Activated T-helper 17 cell treated with anti-CD3 and anti-CD28 coated beads, Interleukin-2, amount 50 U/mL, for 72 hours (primary cell): ENCODE measurements at regions not wholly inside any gene's neighbourhood (a gene's known extent, or its start where the extent isn't known, plus 50 kb on each side); places are given as distances from the start of the nearest gene placed in this dataset.

Experiments used
- ATAC-seq: fragments of 150-1000 bp; cut with Tn5 transposase; replicated peaks from 2 replicates; pipeline ENCODE4 v1.10.0; 2021; ENCODE audit warnings: mild to moderate bottlenecking, moderate library complexity
- H3K27ac Mint-ChIP-seq: one replicate; pipeline ENCODE4 v1.8.0; 2022; ENCODE audit warnings: mixed read lengths
- H3K27me3 Mint-ChIP-seq: one replicate; pipeline ENCODE4 v1.8.0; 2022; ENCODE audit warnings: mixed read lengths
- H3K36me3 Mint-ChIP-seq: one replicate; pipeline ENCODE4 v1.8.0; 2022; ENCODE audit warnings: low read depth, mild to moderate bottlenecking, mixed read lengths
- H3K4me1 Mint-ChIP-seq: one replicate; pipeline ENCODE4 v1.8.0; 2022; ENCODE audit warnings: mixed read lengths
- H3K4me3 Mint-ChIP-seq: one replicate; pipeline ENCODE4 v1.8.0; 2022; ENCODE audit warnings: mild to moderate bottlenecking, mixed read lengths
- H3K9me3 Mint-ChIP-seq: one replicate; pipeline ENCODE4 v1.8.0; 2022; ENCODE audit warnings: mixed read lengths

DNA sequence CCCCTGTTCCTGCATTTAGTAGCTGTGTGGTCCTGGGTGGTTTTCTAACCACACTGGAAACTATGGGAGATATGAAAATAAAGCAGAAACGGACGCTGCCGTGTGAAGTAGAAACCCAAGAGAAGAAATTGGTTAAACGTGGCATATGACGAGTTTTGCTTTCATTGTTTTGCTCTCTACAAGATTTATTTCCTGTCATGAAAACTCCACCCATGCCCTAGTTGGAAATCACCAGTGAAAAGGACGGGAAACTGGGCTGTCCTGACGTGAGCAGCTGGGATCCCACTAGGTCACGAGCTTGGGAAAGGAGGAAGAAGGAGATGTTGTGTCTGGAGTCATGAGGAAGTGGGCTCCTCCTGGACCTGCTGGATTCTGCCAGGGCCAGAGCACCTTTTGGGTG, 120.8 kb upstream of the GADD45A start:
- Mint-ChIP-seq H3K27ac (peak overlapping the region; percentile 80), H3K9me3 (no peaks in the 10 kb centered on the region), H3K27me3 (no peaks in the 10 kb centered on the region), H3K36me3 (no peaks in the 10 kb centered on the region), H3K4me1 (peaks cover 9% of the 10 kb centered on the region), H3K4me3 (peak overlapping the region; percentile 52)
- peak; percentile 73 for ATAC-seq

- H3K27ac Mint-ChIP-seq, result no peak overlapping the region
- no peaks in the 10 kb centered on the region for H3K36me3 Mint-ChIP-seq
- H3K4me3 Mint-ChIP-seq, result no peak overlapping the region
- no peaks in the 10 kb centered on the region for H3K27me3 Mint-ChIP-seq
- ATAC-seq, result no peak
- H3K9me3 Mint-ChIP-seq, result no peaks in the 10 kb centered on the region
- H3K4me1 Mint-ChIP-seq, result peaks cover 9% of the 10 kb centered on the region
Observed at GRCh38 chr1:67566803-67567377, 118.1 kb upstream of the GADD45A start.

DNA sequence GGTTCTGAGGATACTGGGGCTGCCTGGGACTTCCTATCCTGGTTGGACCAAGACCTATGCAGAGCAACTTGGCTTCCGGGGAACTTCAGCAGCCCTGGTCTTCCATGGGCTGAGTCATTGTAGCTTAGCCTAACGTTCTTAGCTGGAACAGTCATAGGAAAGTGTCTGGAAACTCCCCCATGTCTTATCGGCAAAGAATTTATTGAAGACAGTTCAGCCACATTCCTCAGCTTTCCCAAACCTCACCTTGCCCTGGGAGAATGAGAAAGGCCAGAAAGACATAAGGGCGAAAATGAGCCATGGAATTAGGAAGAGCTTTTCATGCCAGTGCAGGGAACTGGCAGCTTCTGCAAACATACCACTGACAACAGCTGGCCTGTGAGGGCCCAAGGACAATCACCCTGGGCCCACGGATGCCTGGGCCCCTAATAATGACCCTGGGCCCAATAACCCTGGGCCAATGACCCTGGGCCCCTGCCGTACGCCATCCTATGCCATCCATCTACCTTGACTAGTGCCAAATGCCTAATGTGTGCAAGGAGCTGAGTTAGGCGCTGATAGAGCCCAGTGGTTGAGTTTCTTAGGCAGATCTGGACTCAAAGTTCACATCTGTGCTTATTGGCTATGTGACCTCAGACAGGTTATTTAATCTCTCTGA, 114.4 kb upstream of the GADD45A start:
- no peaks in the 10 kb centered on the region for H3K4me1 Mint-ChIP-seq
- no peak overlapping the region for H3K4me3 Mint-ChIP-seq
- H3K27me3 Mint-ChIP-seq, result peaks cover 4% of the 10 kb centered on the region
- no peak for ATAC-seq
- H3K9me3 Mint-ChIP-seq, result no peaks in the 10 kb centered on the region
- no peak overlapping the region for H3K27ac Mint-ChIP-seq
- no peaks in the 10 kb centered on the region for H3K36me3 Mint-ChIP-seq

DNA sequence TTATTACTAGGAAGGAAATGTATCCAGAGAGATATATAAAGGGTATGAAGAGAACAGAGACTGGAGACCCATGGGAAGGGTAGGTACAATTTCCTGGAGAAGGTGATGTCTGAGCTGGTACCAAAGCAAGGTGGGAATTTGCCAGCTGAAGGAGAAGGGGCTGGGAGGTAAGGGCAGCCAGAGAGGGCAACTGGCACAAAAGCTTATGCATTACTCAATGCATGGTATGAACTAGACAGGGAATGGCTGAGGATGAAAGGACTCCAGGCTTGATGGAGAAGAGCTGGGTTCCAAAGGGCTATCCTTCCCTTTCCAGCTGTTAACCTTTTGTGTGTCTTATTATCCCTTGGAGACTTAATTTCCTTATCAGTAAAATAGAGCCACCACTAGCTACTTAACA, 113.6 kb upstream of the GADD45A start:
- Mint-ChIP-seq H3K27me3 (peaks cover 4% of the 10 kb centered on the region), H3K27ac (no peak overlapping the region), H3K9me3 (no peaks in the 10 kb centered on the region), H3K4me1 (no peaks in the 10 kb centered on the region), H3K36me3 (no peaks in the 10 kb centered on the region), H3K4me3 (no peak overlapping the region)
- no peak for ATAC-seq

DNA sequence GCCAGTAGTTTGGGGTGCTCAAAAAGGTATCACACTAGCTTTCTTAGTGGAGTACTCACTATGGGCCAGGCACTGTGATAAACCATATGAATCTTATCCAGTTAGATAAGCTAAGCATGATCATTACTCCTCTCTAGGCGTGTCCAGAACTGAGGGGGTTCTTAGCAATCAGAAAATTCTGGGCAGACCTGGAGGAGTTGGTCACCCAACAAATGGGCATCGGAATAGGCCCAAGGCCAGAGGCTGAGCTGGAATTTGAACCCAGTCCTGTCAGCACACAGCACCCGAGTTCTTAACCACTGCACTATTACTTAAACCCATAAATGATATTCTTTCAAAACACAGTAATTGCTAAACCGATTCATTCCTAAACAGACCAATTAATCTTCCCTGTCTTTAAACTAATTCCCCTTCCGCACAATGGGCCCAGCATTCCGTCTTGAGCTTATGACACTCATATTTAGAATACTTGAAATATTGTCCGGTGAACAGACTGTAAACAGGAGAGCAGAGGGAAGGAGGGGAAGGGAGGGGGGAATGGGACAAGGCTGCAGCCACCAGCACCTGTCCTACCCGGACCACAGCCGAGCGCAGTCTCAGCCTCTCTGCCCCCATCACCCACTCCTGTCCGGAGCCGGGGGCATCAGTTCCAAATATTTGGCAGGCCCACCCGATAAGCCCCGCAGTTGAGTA, 113.0 kb upstream of the GADD45A start:
- H3K36me3 Mint-ChIP-seq, result no peaks in the 10 kb centered on the region
- no peak overlapping the region for H3K4me3 Mint-ChIP-seq
- peaks cover 4% of the 10 kb centered on the region for H3K27me3 Mint-ChIP-seq
- H3K27ac Mint-ChIP-seq, result no peak overlapping the region
- H3K4me1 Mint-ChIP-seq, result no peaks in the 10 kb centered on the region
- no peaks in the 10 kb centered on the region for H3K9me3 Mint-ChIP-seq
- ATAC-seq, result no peak

DNA sequence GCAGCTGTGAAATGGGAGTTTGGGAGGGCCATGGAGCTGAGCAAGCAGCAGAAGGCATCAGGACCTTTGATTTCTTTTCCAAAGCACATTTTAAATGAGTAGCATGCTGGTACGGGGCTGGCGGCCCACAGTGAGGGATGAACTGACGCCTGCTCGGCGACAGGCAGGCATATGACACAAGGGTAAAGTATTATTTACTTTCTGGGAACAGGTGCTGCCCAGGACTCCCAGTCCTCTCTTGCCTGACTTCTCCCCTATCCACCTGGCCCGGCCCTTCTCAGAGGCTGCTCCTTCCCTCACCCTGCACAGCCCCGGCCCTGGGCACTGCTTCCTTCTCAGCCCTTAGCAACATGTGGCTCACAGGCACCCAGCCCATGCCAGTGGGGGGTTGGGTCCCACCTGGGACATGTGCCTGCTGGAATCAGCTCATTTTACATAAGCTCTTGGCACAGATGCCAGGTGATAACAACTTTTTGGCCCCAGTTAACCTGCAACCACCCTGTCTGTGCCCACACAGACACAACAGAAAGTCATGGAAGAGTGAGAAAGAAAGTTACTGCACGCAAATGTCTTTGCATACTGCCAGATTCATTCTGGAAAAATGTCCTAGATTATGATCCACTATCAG, 112.3 kb upstream of the GADD45A start:
- H3K27ac Mint-ChIP-seq, result no peak overlapping the region
- no peaks in the 10 kb centered on the region for H3K4me1 Mint-ChIP-seq
- H3K36me3 Mint-ChIP-seq, result no peaks in the 10 kb centered on the region
- no peak for ATAC-seq
- no peak overlapping the region for H3K4me3 Mint-ChIP-seq
- no peaks in the 10 kb centered on the region for H3K9me3 Mint-ChIP-seq
- H3K27me3 Mint-ChIP-seq, result peaks cover 4% of the 10 kb centered on the region

DNA sequence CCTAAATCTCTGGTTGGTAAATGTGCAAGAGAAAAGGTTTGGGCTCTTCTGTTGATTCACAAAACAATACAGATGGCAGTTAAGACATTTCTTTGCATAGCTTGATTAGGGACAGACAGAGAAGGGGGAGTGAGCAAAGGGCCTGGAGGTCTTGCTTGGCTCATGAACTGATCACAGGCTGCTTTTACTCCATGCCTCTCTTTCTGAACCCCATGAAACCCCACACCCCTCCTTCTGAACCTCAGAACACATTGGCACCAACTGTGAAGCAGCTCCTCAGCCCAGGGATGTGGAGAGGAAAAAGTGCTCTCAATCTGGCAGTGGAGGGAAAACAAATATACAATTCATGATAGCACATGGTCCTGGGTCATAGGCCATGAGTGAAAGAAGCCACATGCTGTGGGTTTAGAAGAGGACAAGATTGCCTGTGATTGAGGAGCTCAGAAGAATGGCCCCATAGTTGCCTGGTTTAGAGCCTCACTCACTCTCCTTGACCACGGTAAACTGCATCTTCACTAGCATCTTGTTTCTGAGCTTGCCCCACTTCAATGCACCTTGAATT, 111.6 kb upstream of the GADD45A start:
- Mint-ChIP-seq H3K36me3 (no peaks in the 10 kb centered on the region), H3K4me3 (no peak overlapping the region), H3K27me3 (peaks cover 4% of the 10 kb centered on the region), H3K4me1 (no peaks in the 10 kb centered on the region), H3K9me3 (no peaks in the 10 kb centered on the region), H3K27ac (no peak overlapping the region)
- ATAC-seq, result no peak

DNA sequence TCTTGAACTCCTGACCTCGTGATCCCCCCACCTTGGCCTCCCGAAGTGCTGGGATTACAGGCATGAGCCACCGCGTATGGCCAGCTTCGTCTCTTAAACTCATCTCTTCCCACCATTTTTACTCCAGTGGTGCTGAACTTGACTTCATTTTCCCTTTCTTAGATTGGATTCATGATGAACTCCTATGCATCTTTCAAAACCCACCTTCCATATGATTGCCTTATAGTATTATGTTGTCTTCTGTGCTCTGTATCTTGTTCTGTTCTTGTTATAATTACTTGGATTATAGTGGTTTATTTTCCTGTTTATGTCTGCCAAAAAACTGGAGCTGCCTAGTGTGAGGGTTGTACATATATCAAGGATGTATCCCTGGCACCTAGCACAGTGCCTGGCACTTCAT, 110.8 kb upstream of the GADD45A start:
- Mint-ChIP-seq H3K36me3 (no peaks in the 10 kb centered on the region), H3K27ac (peak overlapping the region; percentile 9), H3K9me3 (no peaks in the 10 kb centered on the region), H3K27me3 (peaks cover 4% of the 10 kb centered on the region), H3K4me3 (no peak overlapping the region), H3K4me1 (no peaks in the 10 kb centered on the region)
- ATAC-seq, result no peak

- ATAC-seq, result no peak
- Mint-ChIP-seq H3K27ac (no peak overlapping the region), H3K27me3 (peaks cover 4% of the 10 kb centered on the region), H3K4me3 (no peak overlapping the region), H3K36me3 (no peaks in the 10 kb centered on the region), H3K9me3 (no peaks in the 10 kb centered on the region), H3K4me1 (no peaks in the 10 kb centered on the region)
Observed at GRCh38 chr1:67575861-67576260, 109.1 kb upstream of the GADD45A start.

GRCh38 chr1:67576474-67576873, 108.5 kb upstream of the GADD45A start:
- H3K27me3 Mint-ChIP-seq, result peaks cover 4% of the 10 kb centered on the region
- no peaks in the 10 kb centered on the region for H3K36me3 Mint-ChIP-seq
- no peaks in the 10 kb centered on the region for H3K9me3 Mint-ChIP-seq
- no peak for ATAC-seq
- H3K4me3 Mint-ChIP-seq, result no peak overlapping the region
- no peaks in the 10 kb centered on the region for H3K4me1 Mint-ChIP-seq
- no peak overlapping the region for H3K27ac Mint-ChIP-seq

DNA sequence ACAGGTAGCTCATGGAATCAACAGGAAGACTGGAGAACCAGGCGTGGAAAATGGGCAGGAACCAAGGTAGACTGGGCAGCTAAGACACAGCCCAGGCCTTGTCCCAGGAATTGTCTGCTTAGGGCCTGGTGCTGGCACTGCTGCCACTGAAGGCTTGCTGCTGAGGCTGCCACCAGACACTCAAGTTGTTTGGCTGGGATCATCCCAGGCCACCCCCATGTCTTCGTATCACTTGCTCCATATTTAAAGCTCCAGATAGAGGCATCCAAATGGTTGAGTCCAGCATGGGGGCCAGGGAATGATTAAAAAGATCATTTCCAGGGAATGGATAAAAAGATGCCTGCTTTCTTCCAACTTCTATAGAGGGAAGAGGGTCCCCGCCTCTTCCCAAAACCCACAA, 107.4 kb upstream of the GADD45A start:
- peaks cover 4% of the 10 kb centered on the region for H3K27me3 Mint-ChIP-seq
- no peaks in the 10 kb centered on the region for H3K4me1 Mint-ChIP-seq
- no peak overlapping the region for H3K4me3 Mint-ChIP-seq
- H3K9me3 Mint-ChIP-seq, result no peaks in the 10 kb centered on the region
- ATAC-seq, result no peak
- no peak overlapping the region for H3K27ac Mint-ChIP-seq
- H3K36me3 Mint-ChIP-seq, result no peaks in the 10 kb centered on the region

GRCh38 chr1:67578397-67579020, 106.5 kb upstream of the GADD45A start:
- Mint-ChIP-seq H3K4me3 (no peak overlapping the region), H3K27me3 (peaks cover 4% of the 10 kb centered on the region), H3K36me3 (no peaks in the 10 kb centered on the region), H3K27ac (no peak overlapping the region), H3K9me3 (no peaks in the 10 kb centered on the region), H3K4me1 (no peaks in the 10 kb centered on the region)
- no peak for ATAC-seq

GRCh38 chr1:67579623-67580394, 105.2 kb upstream of the GADD45A start:
- no peaks in the 10 kb centered on the region for H3K9me3 Mint-ChIP-seq
- H3K27me3 Mint-ChIP-seq, result no peaks in the 10 kb centered on the region
- ATAC-seq, result no peak
- H3K27ac Mint-ChIP-seq, result no peak overlapping the region
- no peaks in the 10 kb centered on the region for H3K4me1 Mint-ChIP-seq
- H3K36me3 Mint-ChIP-seq, result no peaks in the 10 kb centered on the region
- H3K4me3 Mint-ChIP-seq, result no peak overlapping the region
